Activated CD8-positive, alpha-beta T cell treated with anti-CD3 and anti-CD28 coated beads for 36 hours (primary cell): ENCODE measurements at regions not wholly inside any gene's neighbourhood (a gene's known extent, or its start where the extent isn't known, plus 50 kb on each side); places are given as distances from the start of the nearest gene placed in this dataset.
A peak's percentile ranks its signal among the peaks of the same experiment; 100 is the strongest.

Experiments used
- ATAC-seq: fragments of 200-7000 bp; cut with Tn5 transposase; one replicate; pipeline ENCODE4 v1.10.0; 2021; ENCODE audit warnings: mild to moderate bottlenecking, moderate library complexity
- CTCF ChIA-PET: fragments of 350-600 bp; sonication (Branson Sonifier 250); formaldehyde crosslinking; loops from one replicate; lab custom pipeline; 2021; ENCODE audit warnings: antibody characterized with exemption; lab: Charles Lee
- POLR2A ChIA-PET: fragments of 350-600 bp; sonication (Branson Sonifier 250); formaldehyde crosslinking; loops from one replicate; lab custom pipeline; 2021; ENCODE audit warnings: antibody characterized with exemption; lab: Charles Lee
- DNase-seq: peaks from one replicate; pipeline ENCODE4 v3.0.0-alpha.2; 2020
- H3K27ac Mint-ChIP-seq: one replicate; pipeline ENCODE4 v1.8.0; 2021; ENCODE audit warnings: mild to moderate bottlenecking, mixed read lengths
- H3K27me3 Mint-ChIP-seq: one replicate; pipeline ENCODE4 v1.8.0; 2021; ENCODE audit warnings: mixed read lengths
- H3K36me3 Mint-ChIP-seq: one replicate; pipeline ENCODE4 v1.8.0; 2021; ENCODE audit warnings: low read depth, mixed read lengths
- H3K4me1 Mint-ChIP-seq: one replicate; pipeline ENCODE4 v1.8.0; 2021; ENCODE audit warnings: low read depth, mixed read lengths
- H3K4me3 Mint-ChIP-seq: one replicate; pipeline ENCODE4 v1.8.0; 2021; ENCODE audit warnings: mild to moderate bottlenecking, moderate library complexity, mixed read lengths
- H3K9me3 Mint-ChIP-seq: one replicate; pipeline ENCODE4 v1.8.0; 2021; ENCODE audit warnings: mixed read lengths
- CTCF ChIP-seq: fragments of 200-600 bp; IDR thresholded peaks from one replicate; pipeline ENCODE4 v1.8.0; 2022; ENCODE audit warnings: antibody characterized with exemption, mild to moderate bottlenecking
- intact Hi-C: fragments of 100-400 bp; cut with micrococcal nuclease; formaldehyde crosslinking; loops from one replicate; pipeline ENCODE4 v1.10.0; 2022

GRCh38 chr5:68459810-68460139 is 244.2 kb downstream of the PIK3R1 start:
- no peaks in the 10 kb centered on the region for H3K36me3 Mint-ChIP-seq
- no peaks in the 10 kb centered on the region for H3K9me3 Mint-ChIP-seq
- no peak for TF ChIP-seq CTCF
- POLR2A ChIA-PET = interaction anchor here (1.4 kb wide), 1 partner anchor 171 kb away, joined by 3 read pairs; no protein-coding TSS in a partner anchor
- CTCF ChIA-PET = interaction anchor here (0.6 to 1.8 kb wide), 10 partner anchors 11 to 313 kb away, joined by 3 to 15 read pairs (median 3); no protein-coding TSS in a partner anchor
- DNase-seq (no peak), ATAC-seq (no peak)
- H3K4me1 Mint-ChIP-seq = peaks cover 14% of the 10 kb centered on the region
- intact Hi-C loops = loop anchor here (1.0 to 5.0 kb wide), 2 partner anchors 157 to 171 kb away; no protein-coding TSS in a partner anchor
- H3K27ac Mint-ChIP-seq = no peak overlapping the region
- H3K4me3 Mint-ChIP-seq = no peak overlapping the region
- no peaks in the 10 kb centered on the region for H3K27me3 Mint-ChIP-seq

- H3K4me3 Mint-ChIP-seq = no peak overlapping the region
- H3K36me3 Mint-ChIP-seq = no peaks in the 10 kb centered on the region
- DNase-seq = peak; percentile 70
- ChIA-PET POLR2A (interaction anchor here (1.2 to 1.4 kb wide), 2 partner anchors 78 to 172 kb away, joined by 3 read pairs; no protein-coding TSS in a partner anchor), CTCF (interaction anchor here (0.6 to 5.6 kb wide), 18 partner anchors 10 to 313 kb away, joined by 3 to 81 read pairs (median 4); no protein-coding TSS in a partner anchor)
- intact Hi-C loops = loop anchor here (1.0 to 5.0 kb wide), 2 partner anchors 158 to 172 kb away; no protein-coding TSS in a partner anchor
- H3K4me1 Mint-ChIP-seq = peaks cover 14% of the 10 kb centered on the region
- TF ChIP-seq CTCF = peak; percentile 86
- H3K9me3 Mint-ChIP-seq = no peaks in the 10 kb centered on the region
- no peak overlapping the region for H3K27ac Mint-ChIP-seq
- H3K27me3 Mint-ChIP-seq = no peaks in the 10 kb centered on the region
- no peak for ATAC-seq
Measured at GRCh38 chr5:68460147-68460798, 244.7 kb downstream of the PIK3R1 start.

GRCh38 chr5:68463606-68464005 is 248.1 kb downstream of the PIK3R1 start:
- Mint-ChIP-seq H3K27me3 (no peaks in the 10 kb centered on the region), H3K9me3 (no peaks in the 10 kb centered on the region), H3K36me3 (no peaks in the 10 kb centered on the region), H3K4me1 (peaks cover 5% of the 10 kb centered on the region), H3K4me3 (no peak overlapping the region), H3K27ac (no peak overlapping the region)
- POLR2A ChIA-PET = no interaction called here
- no peak for TF ChIP-seq CTCF
- DNase-seq (no peak), ATAC-seq (no peak)
- CTCF ChIA-PET = interaction anchor here (5.6 kb wide), 1 partner anchor 178 kb away, joined by 81 read pairs; no protein-coding TSS in a partner anchor
- intact Hi-C loops = loop anchor here (5.0 kb wide), 1 partner anchor 161 kb away; no protein-coding TSS in a partner anchor

- Mint-ChIP-seq H3K4me3 (no peak overlapping the region), H3K36me3 (no peaks in the 10 kb centered on the region), H3K27me3 (no peaks in the 10 kb centered on the region), H3K27ac (no peak overlapping the region), H3K4me1 (peaks cover 3% of the 10 kb centered on the region), H3K9me3 (no peaks in the 10 kb centered on the region)
- POLR2A ChIA-PET = no interaction called here
- peak; percentile 85 for DNase-seq
- intact Hi-C loops = loop anchor here (5.0 kb wide), 1 partner anchor 162 kb away; no protein-coding TSS in a partner anchor
- peak; percentile 92 for ATAC-seq
- CTCF ChIA-PET = interaction anchor here (1.1 to 5.6 kb wide), 4 partner anchors 179 to 247 kb away, joined by 3 to 81 read pairs (median 3); no protein-coding TSS in a partner anchor
- no peak for TF ChIP-seq CTCF
Measured at GRCh38 chr5:68464424-68464823, 248.9 kb downstream of the PIK3R1 start.

- DNase-seq (peak; percentile 66), ATAC-seq (peak; percentile 29)
- intact Hi-C loops = no loop called here
- no peaks in the 10 kb centered on the region for H3K9me3 Mint-ChIP-seq
- H3K4me3 Mint-ChIP-seq = no peak overlapping the region
- ChIA-PET CTCF (interaction anchor here (1.1 to 5.6 kb wide), 5 partner anchors 121 to 246 kb away, joined by 3 to 81 read pairs (median 3); no protein-coding TSS in a partner anchor), POLR2A (interaction anchor here (0.8 kb wide), 1 partner anchor 17 kb away, joined by 3 read pairs; no protein-coding TSS in a partner anchor)
- H3K27me3 Mint-ChIP-seq = no peaks in the 10 kb centered on the region
- peaks cover under 1% of the 10 kb centered on the region for H3K4me1 Mint-ChIP-seq
- H3K27ac Mint-ChIP-seq = no peak overlapping the region
- TF ChIP-seq CTCF = no peak
- no peaks in the 10 kb centered on the region for H3K36me3 Mint-ChIP-seq
Measured at GRCh38 chr5:68465133-68465532, 249.6 kb downstream of the PIK3R1 start.
